HG03066 (cell line): ENCODE measurements at regions not wholly inside any gene's neighbourhood (a gene's known extent, or its start where the extent isn't known, plus 50 kb on each side); places are given as distances from the start of the nearest gene placed in this dataset.
"Not testable (repeated sequence)": the region's sequence is repeated elsewhere in the genome, so short reads cannot be mapped to it uniquely, and the experiment has no call there.

ENCODE experiments used
- ATAC-seq: cut with Tn5 transposase; IDR thresholded peaks from one replicate; pipeline ENCODE4 v1.9.1; 2021; ENCODE audit warnings: low read depth; ENCODE audit not compliant: unreplicated experiment

- peak; percentile 83 for ATAC-seq
Observed at GRCh38 chr12:19894803-19895202, 455.5 kb downstream of the AEBP2 start.

GRCh38 chr12:19895246-19896020 lies 456.1 kb downstream of the AEBP2 start:
- no peak for ATAC-seq

GRCh38 chr12:19896041-19896440 lies 456.7 kb downstream of the AEBP2 start:
- no peak for ATAC-seq

- ATAC-seq, result no peak
Observed at GRCh38 chr12:19896534-19896933, 457.2 kb downstream of the AEBP2 start.

GRCh38 chr12:19897900-19898408 lies 458.7 kb downstream of the AEBP2 start:
- no peak for ATAC-seq

- no peak for ATAC-seq
Observed at GRCh38 chr12:19901841-19902240, 462.5 kb downstream of the AEBP2 start.

- ATAC-seq, result no peak
Observed at GRCh38 chr12:19904819-19905218, 463.5 kb upstream of the PDE3A start.

- ATAC-seq, result no peak
Observed at GRCh38 chr12:19908830-19909229, 459.5 kb upstream of the PDE3A start.

- ATAC-seq, result no peak
Observed at GRCh38 chr12:19909418-19909817, 458.9 kb upstream of the PDE3A start.

GRCh38 chr12:19910681-19911080 lies 457.7 kb upstream of the PDE3A start:
- no peak for ATAC-seq

- no peak for ATAC-seq
Observed at GRCh38 chr12:19912991-19913390, 455.3 kb upstream of the PDE3A start.

GRCh38 chr12:19915392-19916195 lies 452.7 kb upstream of the PDE3A start:
- ATAC-seq, result peak; percentile 54

- no peak for ATAC-seq
Observed at GRCh38 chr12:19916196-19916753, 452.1 kb upstream of the PDE3A start.

- ATAC-seq, result no peak
Observed at GRCh38 chr12:19916974-19917373, 451.4 kb upstream of the PDE3A start.

GRCh38 chr12:19921716-19922115 lies 446.6 kb upstream of the PDE3A start:
- not testable (repeated sequence) for ATAC-seq

- ATAC-seq, result no peak
Observed at GRCh38 chr12:19922717-19923116, 445.6 kb upstream of the PDE3A start.

GRCh38 chr12:19924360-19924759 lies 444.0 kb upstream of the PDE3A start:
- ATAC-seq, result no peak

- ATAC-seq, result no peak
Observed at GRCh38 chr12:19925841-19926240, 442.5 kb upstream of the PDE3A start.

GRCh38 chr12:19926266-19926665 lies 442.1 kb upstream of the PDE3A start:
- no peak for ATAC-seq

GRCh38 chr12:19927661-19928060 lies 440.7 kb upstream of the PDE3A start:
- no peak for ATAC-seq

GRCh38 chr12:19932413-19932812 lies 435.9 kb upstream of the PDE3A start:
- no peak for ATAC-seq
